GM12873 (cell line): ENCODE measurements at regions not wholly inside any gene's neighbourhood (a gene's known extent, or its start where the extent isn't known, plus 50 kb on each side); places are given as distances from the start of the nearest gene placed in this dataset.

Experiments
- TF ChIP-seq, protein P1 (sequence below): IDR thresholded peaks from 2 replicates; pipeline ENCODE4 v1.5.1; 2012; ENCODE audit warnings: low read depth, mild to moderate bottlenecking, moderate library complexity, low read length, control low read depth; ENCODE audit not compliant: insufficient read depth; ENCODE audit errors: missing control alignments

DNA sequence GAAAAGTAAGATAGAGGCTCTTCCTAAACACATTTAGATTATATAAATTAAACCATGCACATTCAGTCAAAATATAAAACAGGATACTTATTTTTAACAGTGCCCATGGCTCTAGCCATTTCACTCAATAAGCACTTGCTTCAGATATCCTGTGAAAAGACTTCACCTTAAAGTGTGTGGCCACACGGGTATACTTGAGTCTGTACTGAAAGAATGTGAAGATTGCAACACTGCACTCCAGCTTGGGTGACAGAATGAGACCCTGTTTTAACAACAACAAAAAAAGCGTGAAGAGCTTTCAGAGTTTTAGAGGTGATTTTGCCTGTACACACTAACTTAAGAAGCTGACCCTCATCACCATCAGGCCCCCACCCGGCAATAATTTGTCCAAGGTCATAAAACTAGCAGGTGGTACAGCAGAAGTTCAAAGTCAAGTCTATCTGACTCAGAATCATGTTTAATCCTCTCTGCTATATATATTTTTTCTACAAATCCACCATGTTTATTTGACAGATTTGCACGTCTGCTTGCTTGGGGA, 203.5 kb upstream of the GUCY1A2 start:
- TF ChIP-seq, protein P1, sequence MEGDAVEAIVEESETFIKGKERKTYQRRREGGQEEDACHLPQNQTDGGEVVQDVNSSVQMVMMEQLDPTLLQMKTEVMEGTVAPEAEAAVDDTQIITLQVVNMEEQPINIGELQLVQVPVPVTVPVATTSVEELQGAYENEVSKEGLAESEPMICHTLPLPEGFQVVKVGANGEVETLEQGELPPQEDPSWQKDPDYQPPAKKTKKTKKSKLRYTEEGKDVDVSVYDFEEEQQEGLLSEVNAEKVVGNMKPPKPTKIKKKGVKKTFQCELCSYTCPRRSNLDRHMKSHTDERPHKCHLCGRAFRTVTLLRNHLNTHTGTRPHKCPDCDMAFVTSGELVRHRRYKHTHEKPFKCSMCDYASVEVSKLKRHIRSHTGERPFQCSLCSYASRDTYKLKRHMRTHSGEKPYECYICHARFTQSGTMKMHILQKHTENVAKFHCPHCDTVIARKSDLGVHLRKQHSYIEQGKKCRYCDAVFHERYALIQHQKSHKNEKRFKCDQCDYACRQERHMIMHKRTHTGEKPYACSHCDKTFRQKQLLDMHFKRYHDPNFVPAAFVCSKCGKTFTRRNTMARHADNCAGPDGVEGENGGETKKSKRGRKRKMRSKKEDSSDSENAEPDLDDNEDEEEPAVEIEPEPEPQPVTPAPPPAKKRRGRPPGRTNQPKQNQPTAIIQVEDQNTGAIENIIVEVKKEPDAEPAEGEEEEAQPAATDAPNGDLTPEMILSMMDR = no peak

- TF ChIP-seq, protein P1 = no peak
Measured at GRCh38 chr11:107218123-107219013, 200.1 kb upstream of the GUCY1A2 start.

GRCh38 chr11:107217444-107217843, 199.2 kb upstream of the GUCY1A2 start:
- TF ChIP-seq, protein P1 = no peak

DNA sequence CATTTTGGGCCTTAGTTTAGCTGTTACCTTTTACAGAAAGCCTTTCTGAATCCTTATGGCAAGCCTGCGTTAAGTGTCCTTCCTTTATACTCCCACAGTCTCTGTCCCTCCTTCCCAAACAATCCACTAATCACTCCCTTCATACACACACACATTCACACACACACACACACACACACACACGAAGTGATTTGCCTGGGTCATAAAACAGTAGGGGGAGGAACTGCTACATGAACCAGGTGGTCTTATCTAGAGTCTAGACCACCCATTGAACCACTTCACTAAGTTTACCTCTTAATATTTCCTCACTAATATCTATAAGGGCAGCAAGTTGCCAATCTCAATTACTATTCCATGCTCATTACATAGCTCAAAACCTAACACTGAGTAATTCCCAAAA, 196.7 kb upstream of the GUCY1A2 start:
- TF ChIP-seq, protein P1 = no peak

DNA sequence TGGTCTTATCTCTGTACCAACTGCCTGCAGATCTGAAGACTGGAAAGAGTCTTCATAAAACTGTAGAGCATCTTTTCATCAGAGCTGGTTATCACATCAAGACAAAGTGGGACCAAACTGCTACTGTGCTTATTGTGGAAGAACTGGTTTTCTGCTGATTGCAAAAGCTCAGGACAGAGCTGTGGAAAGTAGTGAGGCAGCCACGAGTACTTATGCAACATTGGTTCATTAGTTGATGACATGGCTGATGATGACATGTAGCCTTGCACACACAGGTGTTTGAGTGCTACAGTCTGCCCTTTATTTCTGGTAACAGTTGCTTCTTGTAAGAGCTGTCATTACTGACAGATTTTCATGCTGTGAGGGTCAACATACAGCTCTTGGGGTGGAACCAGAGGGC, 185.4 kb upstream of the GUCY1A2 start:
- TF ChIP-seq, protein P1 = no peak

DNA sequence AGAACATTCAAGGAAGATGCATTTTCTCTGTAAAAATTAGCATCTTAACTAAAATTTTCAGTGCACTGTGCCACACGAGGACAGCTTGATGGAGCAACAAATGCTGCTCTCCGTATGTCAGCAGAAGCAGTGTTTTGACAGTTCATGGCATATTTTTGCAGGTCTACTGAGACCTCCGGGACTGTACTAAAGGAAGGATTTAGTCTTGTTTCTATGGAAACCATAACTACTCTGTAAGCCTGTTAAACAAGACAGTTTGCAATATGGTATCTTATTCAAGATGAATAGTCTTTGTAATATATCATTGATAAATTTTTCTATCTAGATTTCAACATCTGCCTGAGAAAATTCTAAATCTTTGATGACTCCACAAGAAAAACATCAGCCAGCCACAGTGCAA, 184.0 kb upstream of the GUCY1A2 start:
- TF ChIP-seq, protein P1 = no peak

GRCh38 chr11:107198490-107199007, 180.3 kb upstream of the GUCY1A2 start:
- TF ChIP-seq, protein P1 = no peak
